GM12865 (cell line): ENCODE measurements at regions not wholly inside any gene's neighbourhood (a gene's known extent, or its start where the extent isn't known, plus 50 kb on each side); places are given as distances from the start of the nearest gene placed in this dataset.

Experiments
- DNase-seq: peaks from one replicate; pipeline ENCODE4 v3.0.0; 2010; ENCODE audit warnings: low read depth
- H3K4me3 ChIP-seq: 2 replicates; pipeline ENCODE4 v1.5.1; 2011; ENCODE audit warnings: mild to moderate bottlenecking, low read depth, low read length, control low read depth
- CTCF ChIP-seq: IDR thresholded peaks from 2 replicates; pipeline ENCODE4 v1.5.1; 2011; ENCODE audit warnings: low read length, control low read depth, low read depth, inconsistent platforms; ENCODE audit not compliant: insufficient read depth; ENCODE audit errors: missing control alignments

- no peak for TF ChIP-seq CTCF
- no peak overlapping the region for H3K4me3 ChIP-seq
- DNase-seq = no peak
Measured at GRCh38 chr17:77407321-77408277, 266.8 kb downstream of the SEC14L1 start.

- TF ChIP-seq CTCF = no peak
- no peak overlapping the region for H3K4me3 ChIP-seq
- no peak for DNase-seq
Measured at GRCh38 chr17:77408284-77408683, 267.5 kb downstream of the SEC14L1 start.

GRCh38 chr17:77409282-77410161 lies 268.8 kb downstream of the SEC14L1 start:
- DNase-seq = no peak
- TF ChIP-seq CTCF = no peak
- no peak overlapping the region for H3K4me3 ChIP-seq

GRCh38 chr17:77410470-77410869 lies 269.7 kb downstream of the SEC14L1 start:
- TF ChIP-seq CTCF = no peak
- no peak for DNase-seq
- no peak overlapping the region for H3K4me3 ChIP-seq

- H3K4me3 ChIP-seq = no peak overlapping the region
Measured at GRCh38 chr17:77414811-77415400, 274.1 kb downstream of the SEC14L1 start.

More at GRCh38 chr17:77414811-77415400, 274.1 kb downstream of the SEC14L1 start:
- no peak for TF ChIP-seq CTCF
- DNase-seq = no peak
